ENCODE measurements at regions not wholly inside any gene's neighbourhood (a gene's known extent, or its start where the extent isn't known, plus 50 kb on each side); places are given as distances from the start of the nearest gene placed in this dataset.

DNA sequence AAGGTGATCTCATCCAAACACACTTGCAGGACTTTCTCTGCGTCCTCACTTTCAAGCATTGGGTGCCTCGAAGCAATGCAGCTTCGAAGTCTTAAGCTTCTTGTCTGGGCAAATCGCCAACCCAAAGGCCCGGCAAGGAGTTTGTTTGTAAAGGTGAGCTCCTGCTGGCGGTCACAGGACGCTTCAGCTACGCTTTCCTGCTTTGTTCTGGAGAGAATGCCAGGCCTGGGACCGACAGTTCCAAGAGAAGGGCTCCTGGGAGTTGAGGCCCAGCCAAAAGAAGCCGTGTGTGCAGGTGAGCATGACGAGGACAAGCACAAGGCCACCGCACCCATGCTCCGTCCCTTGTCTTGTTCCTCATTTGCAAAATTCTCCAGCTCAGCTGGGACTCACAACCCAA, 106.6 kb upstream of the DOCK1 start:
- Mint-ChIP-seq H3K4me3 (ENCODE audit: unreplicated experiment) (no peak overlapping the region), H3K27me3 (ENCODE audit: low read depth, unreplicated experiment) (peaks cover 16% of the 10 kb centered on the region), H3K4me1 (ENCODE audit: low read depth, unreplicated experiment) (no peaks in the 10 kb centered on the region), H3K36me3 (ENCODE audit: low read depth, unreplicated experiment) (peaks cover 8% of the 10 kb centered on the region), H3K9me3 (ENCODE audit: unreplicated experiment) (peaks cover 34% of the 10 kb centered on the region), H3K27ac (ENCODE audit: unreplicated experiment) (no peak overlapping the region)
- Histone ChIP-seq H3K9ac (ENCODE audit: low read length) (no peak overlapping the region), H3K27me3 (ENCODE audit: insufficient read depth, low read length) (peaks cover 3% of the 10 kb centered on the region), H3K4me3 (ENCODE audit: insufficient read depth, low read depth, low read length) (no peak overlapping the region), H3K4me1 (ENCODE audit: insufficient read depth, low read length) (no peaks in the 10 kb centered on the region), H2AFZ (ENCODE audit: low read depth, low read length) (no peak overlapping the region), H3K4me2 (ENCODE audit: low read length) (no peak overlapping the region), H3K27ac (ENCODE audit: low read depth, low read length) (no peak overlapping the region), H3K79me2 (ENCODE audit: insufficient read depth, low read length) (no peaks in the 10 kb centered on the region), H3K36me3 (ENCODE audit: insufficient read depth, low read length) (no peaks in the 10 kb centered on the region), H4K20me1 (ENCODE audit: insufficient read depth, low read length) (no peaks in the 10 kb centered on the region), H3K9me3 (ENCODE audit: insufficient read depth, low read depth, low read length) (peaks cover 7% of the 10 kb centered on the region)
- FAIRE-seq (no peak), DNase-seq (ENCODE audit: low read depth) (no peak)
- TF ChIP-seq, protein P1, sequence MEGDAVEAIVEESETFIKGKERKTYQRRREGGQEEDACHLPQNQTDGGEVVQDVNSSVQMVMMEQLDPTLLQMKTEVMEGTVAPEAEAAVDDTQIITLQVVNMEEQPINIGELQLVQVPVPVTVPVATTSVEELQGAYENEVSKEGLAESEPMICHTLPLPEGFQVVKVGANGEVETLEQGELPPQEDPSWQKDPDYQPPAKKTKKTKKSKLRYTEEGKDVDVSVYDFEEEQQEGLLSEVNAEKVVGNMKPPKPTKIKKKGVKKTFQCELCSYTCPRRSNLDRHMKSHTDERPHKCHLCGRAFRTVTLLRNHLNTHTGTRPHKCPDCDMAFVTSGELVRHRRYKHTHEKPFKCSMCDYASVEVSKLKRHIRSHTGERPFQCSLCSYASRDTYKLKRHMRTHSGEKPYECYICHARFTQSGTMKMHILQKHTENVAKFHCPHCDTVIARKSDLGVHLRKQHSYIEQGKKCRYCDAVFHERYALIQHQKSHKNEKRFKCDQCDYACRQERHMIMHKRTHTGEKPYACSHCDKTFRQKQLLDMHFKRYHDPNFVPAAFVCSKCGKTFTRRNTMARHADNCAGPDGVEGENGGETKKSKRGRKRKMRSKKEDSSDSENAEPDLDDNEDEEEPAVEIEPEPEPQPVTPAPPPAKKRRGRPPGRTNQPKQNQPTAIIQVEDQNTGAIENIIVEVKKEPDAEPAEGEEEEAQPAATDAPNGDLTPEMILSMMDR (IDR thresholded peaks at IDR 0.05; ENCODE audit: insufficient read depth, low read depth, low read length): no peak
- no peak for TF ChIP-seq EZH2 (IDR thresholded peaks at IDR 0.05; ENCODE audit: insufficient read depth, low read length)

DNA sequence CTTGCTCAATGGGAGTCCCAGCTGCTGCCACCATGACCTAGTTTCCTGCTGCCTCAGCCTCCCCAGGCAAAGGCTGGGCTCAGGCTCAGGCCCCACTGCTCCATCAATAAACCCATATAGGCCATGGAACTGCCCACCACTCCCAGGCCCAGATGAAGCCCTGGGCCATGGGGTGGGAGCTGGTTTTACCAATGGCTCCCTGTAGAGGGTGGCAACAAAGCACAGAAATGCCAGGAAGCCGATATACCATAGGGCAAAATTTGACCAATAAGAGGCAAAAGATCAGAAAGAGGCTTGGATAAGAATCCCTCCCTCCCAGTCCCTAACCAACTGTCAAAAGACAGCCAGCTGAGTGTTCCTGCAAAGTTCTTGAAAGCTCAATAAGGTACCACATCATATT, 101.8 kb upstream of the DOCK1 start:
- H3K4me3 ChIP-seq (ENCODE audit: insufficient read depth, low read depth, low read length): no peak overlapping the region
- Mint-ChIP-seq H3K9me3 (ENCODE audit: unreplicated experiment) (peaks cover 5% of the 10 kb centered on the region), H3K36me3 (ENCODE audit: low read depth, unreplicated experiment) (peaks cover 4% of the 10 kb centered on the region), H3K4me3 (ENCODE audit: unreplicated experiment) (no peak overlapping the region), H3K27ac (ENCODE audit: unreplicated experiment) (no peak overlapping the region), H3K4me1 (ENCODE audit: low read depth, unreplicated experiment) (no peaks in the 10 kb centered on the region), H3K27me3 (ENCODE audit: low read depth, unreplicated experiment) (peaks cover 13% of the 10 kb centered on the region)
- TF ChIP-seq EZH2 (IDR thresholded peaks at IDR 0.05; ENCODE audit: insufficient read depth, low read length): no peak
- TF ChIP-seq, protein P1 (IDR thresholded peaks at IDR 0.05; ENCODE audit: insufficient read depth, low read depth, low read length): no peak
- H3K4me1 ChIP-seq (ENCODE audit: insufficient read depth, low read length): no peaks in the 10 kb centered on the region
- H3K9ac ChIP-seq (ENCODE audit: low read length): no peak overlapping the region
- H2AFZ ChIP-seq (ENCODE audit: low read depth, low read length): no peak overlapping the region
- no peaks in the 10 kb centered on the region for H3K79me2 ChIP-seq (ENCODE audit: insufficient read depth, low read length)
- no peaks in the 10 kb centered on the region for H3K9me3 ChIP-seq (ENCODE audit: insufficient read depth, low read depth, low read length)
- DNase-seq (ENCODE audit: low read depth) (no peak), FAIRE-seq (no peak)
- H3K27me3 ChIP-seq (ENCODE audit: insufficient read depth, low read length): peaks cover 3% of the 10 kb centered on the region
- H3K4me2 ChIP-seq (ENCODE audit: low read length): no peak overlapping the region
- no peak overlapping the region for H3K27ac ChIP-seq (ENCODE audit: low read depth, low read length)
- H3K36me3 ChIP-seq (ENCODE audit: insufficient read depth, low read length): no peaks in the 10 kb centered on the region
- no peaks in the 10 kb centered on the region for H4K20me1 ChIP-seq (ENCODE audit: insufficient read depth, low read length)

DNA sequence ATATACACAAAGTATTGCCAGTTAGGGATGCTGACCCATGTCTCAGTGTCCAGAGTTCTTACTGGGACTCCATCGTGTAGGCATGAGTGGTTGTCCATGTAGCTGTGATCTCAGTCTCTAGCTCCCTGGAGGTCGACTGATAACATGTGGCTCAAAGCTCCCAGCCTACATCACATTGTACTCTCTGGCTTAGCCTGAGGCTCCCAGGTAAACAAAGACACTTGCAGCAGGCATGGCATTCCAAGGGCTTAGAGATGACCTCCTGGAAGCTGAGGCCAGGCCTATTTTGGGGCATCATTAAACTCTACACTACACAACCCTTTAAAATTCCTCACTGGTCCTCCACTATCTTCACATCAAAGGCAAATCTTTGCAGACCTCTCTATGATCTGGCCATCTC, 100.8 kb upstream of the DOCK1 start:
- Histone ChIP-seq H3K9me3 (ENCODE audit: insufficient read depth, low read depth, low read length) (no peaks in the 10 kb centered on the region), H3K4me3 (ENCODE audit: insufficient read depth, low read depth, low read length) (no peak overlapping the region), H3K79me2 (ENCODE audit: insufficient read depth, low read length) (no peaks in the 10 kb centered on the region), H3K4me2 (ENCODE audit: low read length) (no peak overlapping the region), H3K9ac (ENCODE audit: low read length) (no peak overlapping the region), H4K20me1 (ENCODE audit: insufficient read depth, low read length) (no peaks in the 10 kb centered on the region), H3K36me3 (ENCODE audit: insufficient read depth, low read length) (no peaks in the 10 kb centered on the region), H2AFZ (ENCODE audit: low read depth, low read length) (no peak overlapping the region), H3K4me1 (ENCODE audit: insufficient read depth, low read length) (no peaks in the 10 kb centered on the region), H3K27ac (ENCODE audit: low read depth, low read length) (no peak overlapping the region), H3K27me3 (ENCODE audit: insufficient read depth, low read length) (no peaks in the 10 kb centered on the region)
- H3K4me1 Mint-ChIP-seq (ENCODE audit: low read depth, unreplicated experiment): no peaks in the 10 kb centered on the region
- H3K4me3 Mint-ChIP-seq (ENCODE audit: unreplicated experiment): no peak overlapping the region
- no peaks in the 10 kb centered on the region for H3K36me3 Mint-ChIP-seq (ENCODE audit: low read depth, unreplicated experiment)
- no peak for DNase-seq (ENCODE audit: low read depth)
- H3K27ac Mint-ChIP-seq (ENCODE audit: unreplicated experiment): no peak overlapping the region
- FAIRE-seq: no peak
- TF ChIP-seq, protein P1 (IDR thresholded peaks at IDR 0.05; ENCODE audit: insufficient read depth, low read depth, low read length): no peak
- no peak for TF ChIP-seq EZH2 (IDR thresholded peaks at IDR 0.05; ENCODE audit: insufficient read depth, low read length)
- H3K9me3 Mint-ChIP-seq (ENCODE audit: unreplicated experiment): peaks cover 5% of the 10 kb centered on the region
- peaks cover 6% of the 10 kb centered on the region for H3K27me3 Mint-ChIP-seq (ENCODE audit: low read depth, unreplicated experiment)
